HUES6 (cell line): ENCODE measurements at regions not wholly inside any gene's neighbourhood (a gene's known extent, or its start where the extent isn't known, plus 50 kb on each side); places are given as distances from the start of the nearest gene placed in this dataset.
"Not testable (repeated sequence)": the region's sequence is repeated elsewhere in the genome, so short reads cannot be mapped to it uniquely, and the experiment has no call there.

Source experiments
- H3K27ac ChIP-seq: 2 replicates; pipeline ENCODE4 v1.7.0; 2013; ENCODE audit warnings: low read depth, mild to moderate bottlenecking, low read length, inconsistent platforms
- H3K27me3 ChIP-seq: 2 replicates; pipeline ENCODE4 v1.6.1; 2013; ENCODE audit warnings: low read length; ENCODE audit not compliant: control insufficient read depth, insufficient read depth
- H3K36me3 ChIP-seq: 2 replicates; pipeline ENCODE4 v1.6.1; 2013; ENCODE audit warnings: low read length; ENCODE audit not compliant: control insufficient read depth, insufficient read depth
- H3K4me1 ChIP-seq: 2 replicates; pipeline ENCODE4 v1.6.1; 2013; ENCODE audit warnings: low read length; ENCODE audit not compliant: control insufficient read depth, insufficient read depth
- H3K4me3 ChIP-seq: 2 replicates; pipeline ENCODE4 v1.5.1; 2013; ENCODE audit warnings: low read depth, low read length
- H3K9ac ChIP-seq: one replicate; pipeline ENCODE4 v1.6.1; 2013; ENCODE audit warnings: mild to moderate bottlenecking, low read length
- H3K9me3 ChIP-seq: 2 replicates; pipeline ENCODE4 v1.6.1; 2013; ENCODE audit warnings: low read depth, low read length; ENCODE audit not compliant: control insufficient read depth, insufficient read depth

GRCh38 chr12:33937669-33938068, 84.6 kb upstream of the ALG10 start:
- not testable (repeated sequence) for H3K27ac ChIP-seq, H3K36me3 ChIP-seq, H3K27me3 ChIP-seq, H3K4me1 ChIP-seq, H3K9me3 ChIP-seq, H3K9ac ChIP-seq, H3K4me3 ChIP-seq

- Histone ChIP-seq H3K9me3 (0 out of 2 replicates have a peak, but pooled peaks cover 3% of the 10 kb centered on the region), H3K4me3 (no peak overlapping the region), H3K4me1 (no peaks in the 10 kb centered on the region; the same call in 1 of the 2 replicates), H3K36me3 (no peaks in the 10 kb centered on the region), H3K27ac (no peak overlapping the region), H3K27me3 (no peaks in the 10 kb centered on the region), H3K9ac (no peak overlapping the region)
These were observed 80.1 kb upstream of the ALG10 start for GRCh38 chr12:33942172-33942571.

- Histone ChIP-seq H3K9ac (no peak overlapping the region), H3K36me3 (no peaks in the 10 kb centered on the region), H3K9me3 (peaks cover 11% of the 10 kb centered on the region; the same call in 1 of the 2 replicates), H3K27me3 (no peaks in the 10 kb centered on the region), H3K27ac (no peak overlapping the region), H3K4me1 (no peaks in the 10 kb centered on the region; the same call in 1 of the 2 replicates), H3K4me3 (no peak overlapping the region)
These were observed 77.4 kb upstream of the ALG10 start for GRCh38 chr12:33944703-33945437.

DNA sequence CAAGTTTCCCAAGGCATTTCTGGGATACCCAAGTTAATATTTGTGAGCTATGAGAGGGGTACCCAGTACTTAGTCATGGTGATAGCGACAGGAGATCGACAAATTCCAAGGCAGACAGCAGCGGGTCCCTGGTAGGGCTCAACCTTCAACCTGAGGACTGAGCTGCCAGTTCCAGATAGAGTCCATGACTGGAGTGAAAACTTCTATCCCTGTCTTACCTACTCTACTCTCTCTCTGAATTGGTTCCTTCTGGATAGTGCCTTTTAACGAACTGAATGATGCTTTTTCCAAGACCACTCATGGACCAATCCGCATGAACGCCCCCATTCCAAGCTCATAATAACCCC, 76.9 kb upstream of the ALG10 start:
- no peaks in the 10 kb centered on the region; the same call in 1 of the 2 replicates for H3K4me1 ChIP-seq
- no peaks in the 10 kb centered on the region for H3K36me3 ChIP-seq
- no peak overlapping the region for H3K4me3 ChIP-seq
- no peaks in the 10 kb centered on the region for H3K27me3 ChIP-seq
- H3K9me3 ChIP-seq: peaks cover 14% of the 10 kb centered on the region
- no peak overlapping the region for H3K9ac ChIP-seq
- no peak overlapping the region for H3K27ac ChIP-seq

GRCh38 chr12:33966219-33966618, 56.1 kb upstream of the ALG10 start:
- H3K36me3 ChIP-seq, H3K27ac ChIP-seq, H3K9ac ChIP-seq, H3K9me3 ChIP-seq, H3K4me3 ChIP-seq, H3K27me3 ChIP-seq, H3K4me1 ChIP-seq: not testable (repeated sequence)

DNA sequence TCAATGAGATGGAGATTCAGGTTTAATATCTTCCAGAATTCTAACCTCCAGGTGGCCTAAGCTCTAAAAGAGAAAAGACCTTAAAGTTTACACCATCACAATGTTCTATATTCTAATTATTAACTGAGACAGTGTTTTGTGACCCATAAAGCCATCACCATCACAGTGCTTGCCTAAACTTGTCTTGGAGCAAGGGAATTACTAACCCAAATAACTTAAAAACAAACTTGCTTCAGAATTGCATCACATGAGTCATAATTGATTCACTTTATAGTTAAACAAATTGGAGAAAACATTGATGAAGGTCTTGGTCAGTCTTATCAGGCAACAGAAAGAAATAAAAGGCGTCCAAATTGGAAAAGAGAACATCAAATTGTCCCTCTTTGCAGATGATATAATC, 54.5 kb upstream of the ALG10 start:
- Histone ChIP-seq H3K4me1 (no peaks in the 10 kb centered on the region), H3K4me3 (no peak overlapping the region), H3K27ac (no peak overlapping the region), H3K9ac (no peak overlapping the region), H3K27me3 (no peaks in the 10 kb centered on the region), H3K36me3 (no peaks in the 10 kb centered on the region), H3K9me3 (no peaks in the 10 kb centered on the region; the same call in 1 of the 2 replicates)
